ENCODE measurements at regions not wholly inside any gene's neighbourhood (a gene's known extent, or its start where the extent isn't known, plus 50 kb on each side); places are given as distances from the start of the nearest gene placed in this dataset.
A peak's percentile ranks its signal among the peaks of the same experiment; 100 is the strongest.

DNA sequence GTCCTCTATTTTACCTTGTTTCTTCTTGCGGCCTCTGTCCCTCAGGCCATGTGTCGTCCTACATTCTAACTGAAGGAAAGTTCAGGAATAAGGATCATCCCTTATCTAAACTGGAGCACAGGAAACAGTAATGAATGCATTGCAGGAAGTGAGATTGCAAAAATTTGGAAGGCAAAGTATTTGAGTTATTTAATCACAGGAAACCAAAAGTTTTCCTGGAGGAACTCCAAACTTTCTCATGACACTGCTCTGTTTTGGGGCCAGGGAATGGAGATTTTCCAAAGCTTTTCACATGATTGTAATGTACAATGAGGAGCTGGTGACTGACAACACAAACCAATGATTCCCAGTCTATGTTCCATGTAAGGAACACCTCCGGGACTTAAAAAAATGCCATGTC, 57.8 kb upstream of the PLSCR4 start:
- DNase-seq (ENCODE audit: low read depth) = peak; percentile 57

DNA sequence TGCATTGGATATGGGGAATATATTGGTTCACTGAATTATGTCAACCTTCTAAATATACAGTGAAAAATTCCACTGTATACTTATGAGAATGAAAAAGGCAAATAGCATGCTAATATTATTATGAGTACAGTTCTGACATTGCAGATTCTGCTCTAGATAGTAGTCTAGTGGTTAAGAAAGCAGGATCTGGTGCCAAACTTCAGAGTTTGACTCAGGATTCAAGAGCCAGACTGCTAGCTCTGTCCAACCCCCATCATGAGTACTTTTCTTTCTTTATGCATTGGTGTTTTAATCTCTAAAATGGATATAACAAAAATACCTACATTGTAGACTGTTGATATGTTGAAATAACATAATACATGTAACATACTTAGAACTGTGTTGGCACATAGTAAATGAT, 57.3 kb upstream of the PLSCR4 start:
- DNase-seq (ENCODE audit: low read depth) = peak; percentile 40

DNA sequence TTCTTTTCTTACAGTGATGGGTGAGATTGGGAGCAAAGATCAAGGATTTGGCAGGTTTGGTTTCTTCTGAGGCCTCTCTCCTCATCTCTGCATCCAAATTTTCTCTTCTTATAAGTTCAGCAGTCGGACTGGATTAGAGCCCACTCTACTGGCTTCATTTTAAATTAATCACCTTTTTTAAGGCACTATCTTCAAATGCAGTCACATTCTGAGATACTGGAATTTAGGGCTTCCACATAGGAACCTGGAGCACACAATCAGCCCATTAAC, 56.5 kb upstream of the PLSCR4 start:
- DNase-seq (ENCODE audit: low read depth) = no peak

DNA sequence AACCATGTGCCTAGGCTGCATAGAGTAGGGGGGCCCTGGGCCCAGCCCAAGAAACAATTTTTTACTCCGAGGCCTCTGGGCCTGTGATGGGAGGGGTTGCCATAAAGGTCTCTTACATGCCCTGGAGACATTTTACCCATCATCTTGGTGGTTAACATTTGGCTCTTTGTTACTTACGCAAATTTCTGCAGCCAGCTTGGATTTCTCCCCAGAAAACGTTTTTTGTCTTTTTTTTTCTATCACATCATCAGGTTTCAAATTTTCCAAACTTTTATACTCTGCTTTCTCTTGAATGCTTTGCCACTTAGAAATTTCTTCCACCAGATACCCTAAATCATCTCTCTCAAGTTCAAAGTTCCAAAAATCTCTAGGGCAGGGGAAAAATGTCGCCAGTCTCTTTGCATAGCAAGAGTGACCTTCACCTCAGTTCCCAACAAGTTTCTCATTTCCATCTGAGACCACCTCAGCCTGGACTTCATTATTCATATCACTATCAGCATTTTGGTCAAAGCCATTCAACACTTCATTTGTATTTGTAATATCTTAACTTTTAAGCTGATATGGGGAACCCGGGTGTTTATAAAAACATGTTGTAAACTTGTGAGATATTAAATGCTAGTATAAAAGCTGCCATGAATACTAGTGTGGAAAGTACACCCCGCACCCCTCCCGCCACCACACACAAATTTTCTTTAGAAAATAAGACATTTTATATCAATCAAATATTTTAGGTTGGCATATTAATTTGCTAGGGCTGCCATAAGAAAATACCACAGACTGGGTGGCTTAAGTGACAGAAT, 56.0 kb upstream of the PLSCR4 start:
- DNase-seq (ENCODE audit: low read depth) = no peak

DNA sequence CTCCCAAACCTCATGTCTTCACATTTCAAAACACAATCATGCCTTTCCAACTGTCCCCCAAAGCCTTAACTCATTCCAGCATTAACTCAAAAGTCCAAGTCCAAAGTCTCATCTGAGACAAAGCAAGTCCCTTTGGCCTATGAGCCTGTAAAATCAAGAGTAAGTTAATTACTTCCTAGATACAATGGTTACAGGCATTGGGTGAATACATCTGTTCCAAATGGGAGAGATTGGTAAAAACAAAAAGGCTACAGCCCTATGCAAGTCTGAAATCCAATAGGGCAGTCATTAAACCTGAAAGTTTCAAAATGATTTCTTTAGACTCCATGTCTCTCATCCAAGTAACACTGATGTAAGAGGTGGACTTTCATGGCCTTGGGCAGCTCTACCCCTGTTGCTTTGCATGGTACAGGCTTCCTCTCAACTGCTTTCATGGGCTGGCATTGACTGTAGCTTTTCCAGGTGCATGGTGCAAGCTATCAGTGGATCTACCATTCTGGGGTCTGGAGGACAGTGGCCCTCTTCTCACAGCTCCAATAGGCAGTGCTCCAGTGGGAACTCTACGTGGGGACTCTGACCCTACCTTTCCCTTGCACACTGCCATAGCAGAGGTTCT, 55.0 kb upstream of the PLSCR4 start:
- DNase-seq (ENCODE audit: low read depth) = no peak

DNA sequence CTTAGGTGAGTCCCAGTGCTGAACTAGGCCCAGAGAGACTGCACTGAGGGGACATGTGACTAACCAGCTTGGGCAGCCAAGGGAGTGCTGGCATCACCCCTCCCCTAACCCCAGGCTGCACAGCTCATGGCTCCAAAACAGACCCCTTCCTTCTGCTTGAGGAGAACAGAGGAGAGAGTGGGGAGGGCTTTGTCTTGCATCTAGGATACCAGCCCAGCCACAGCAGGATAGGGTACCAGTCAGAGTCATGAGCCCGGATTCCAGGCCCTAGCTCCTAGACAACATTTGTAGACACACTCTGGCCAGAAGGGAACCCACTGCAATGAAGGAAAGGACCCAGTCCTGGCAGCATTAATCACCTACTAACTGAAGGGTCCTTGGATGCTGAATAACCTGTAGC, 49.9 kb upstream of the PLSCR4 start:
- no peak for DNase-seq (ENCODE audit: low read depth)

All from LHCN-M2 (cell line).